ENCODE measurements at regions not wholly inside any gene's neighbourhood (a gene's known extent, or its start where the extent isn't known, plus 50 kb on each side); places are given as distances from the start of the nearest gene placed in this dataset.

GRCh38 chr16:47781673-47782072 is 320.5 kb downstream of the PHKB start:
- 0% methylated on average over 5 of the region's 5 CpGs for WGBS (ENCODE audit: insufficient coverage, low coverage, missing lambda C conversion rate)
- Histone ChIP-seq H3K9me3 (replicated peaks; ENCODE audit: control insufficient read depth, insufficient read depth, low read depth, low read length) (no peaks in the 10 kb centered on the region), H3K4me1 (replicated peaks in 1 of 2; ENCODE audit: control insufficient read depth in 2 of 2, insufficient read depth in 2 of 2, low read length in 2 of 2) (peaks cover 0 to 7% of the 10 kb centered on the region in 2 experiments; a peak in 2 of 5 replicates), H3K9me1 (ENCODE audit: control insufficient read depth, insufficient read depth, low read length) (no peaks in the 10 kb centered on the region), H3K4me3 (no peak overlapping the region), H3K36me3 (ENCODE audit: control insufficient read depth, insufficient read depth, low read length) (no peaks in the 10 kb centered on the region), H3K4me2 (ENCODE audit: insufficient read depth, low read length) (no peak overlapping the region), H3K27me3 (ENCODE audit: control insufficient read depth in 2 of 2, insufficient read depth in 2 of 2, low read length in 2 of 2) (peaks cover 0 to 4% of the 10 kb centered on the region in 2 experiments; a peak in 1 of 5 replicates), H2AFZ (ENCODE audit: low read depth, low read length) (no peak overlapping the region), H3K79me2 (ENCODE audit: control insufficient read depth, insufficient read depth, low read length) (no peaks in the 10 kb centered on the region), H3K27ac (ENCODE audit: extremely low read depth, low read depth, low read length) (no peak overlapping the region), H4K20me1 (replicated peaks; ENCODE audit: control insufficient read depth, insufficient read depth, low read length) (no peaks in the 10 kb centered on the region), H3K9ac (ENCODE audit: insufficient read depth in 1 of 2, low read depth in 2 of 2, low read length in 2 of 2) (no peak overlapping the region)
- DNase-seq (ENCODE audit: extremely low read depth in 1 of 4, low spot score in 3 of 4) (no peak), ATAC-seq (no peak), FAIRE-seq (no peak)
- in situ Hi-C loops (cut with MboI) (no loop called here), intact Hi-C loops (cut with micrococcal nuclease) (loop anchor here (10.0 kb wide), 1 partner anchor 57 kb away; no protein-coding TSS in a partner anchor)
- TF ChIP-seq NEUROD1 (IDR thresholded peaks at IDR 0.05; ENCODE audit: borderline replicate concordance, low read depth, low read length, partially characterized antibody): no peak
- no peak for TF ChIP-seq ZFP30 (CRISPR knock-in tag; IDR thresholded peaks at IDR 0.05; ENCODE audit: borderline replicate concordance)
- no peak for TF ChIP-seq E2F8 (IDR thresholded peaks at IDR 0.05; ENCODE audit: low read depth, partially characterized antibody)
- no peak for TF ChIP-seq CLOCK (CRISPR knock-in tag; IDR thresholded peaks at IDR 0.05; ENCODE audit: borderline replicate concordance)
- TF ChIP-seq HINFP (tag; conservative IDR thresholded peaks at IDR 0.05; ENCODE audit: low read depth): no peak
- no peak for TF ChIP-seq PHB (CRISPR knock-in tag; IDR thresholded peaks at IDR 0.05)
- no peak for TF ChIP-seq ATF7 (IDR thresholded peaks at IDR 0.05)
- no peak for TF ChIP-seq BRD4 (IDR thresholded peaks at IDR 0.05)
- TF ChIP-seq CBFA2T3 (IDR thresholded peaks at IDR 0.05): no peak
- TF ChIP-seq SAP30 (IDR thresholded peaks at IDR 0.05; ENCODE audit: borderline replicate concordance, insufficient read depth, low read depth, low read length, poor library complexity, severe bottlenecking): no peak
- no peak for TF ChIP-seq TRIM24 (IDR thresholded peaks at IDR 0.05)
- no peak for TF ChIP-seq ZNF445 (CRISPR knock-in tag; IDR thresholded peaks at IDR 0.05; ENCODE audit: low read depth)
- no peak for TF ChIP-seq MIER1 (IDR thresholded peaks at IDR 0.05; ENCODE audit: low read depth)
- CTCF ChIA-PET (ENCODE audit: low intra/inter-chr PET ratio): no interaction called here
- POLR2A ChIA-PET: interaction anchor here (0.6 kb wide), 1 partner anchor 442 kb away, joined by 3 read pairs; no protein-coding TSS in a partner anchor
- no TSS peak for BruUV-seq (replicated peaks)
